Lower leg skin (tissue), 4 donors: ENCODE measurements at regions not wholly inside any gene's neighbourhood (a gene's known extent, or its start where the extent isn't known, plus 50 kb on each side); places are given as distances from the start of the nearest gene placed in this dataset.

Experiments
- DNase-seq, 2 donors: peaks; one replicate each; pipeline ENCODE4 v3.0.0-alpha.2; 2019; ENCODE audit warnings: low spot score in 2 of 2
- H3K4me3 ChIP-seq: fragments of 200-600 bp; sonication (generic); 2 replicates; pipeline ENCODE4 v1.5.1; 2017; ENCODE audit warnings: mild to moderate bottlenecking, low read depth; ENCODE audit not compliant: poor library complexity, severe bottlenecking
- POLR2A ChIP-seq, 2 donors: fragments of 450-650 bp; IDR thresholded peaks; one replicate each; pipeline ENCODE4 v1.6.1; 2016 to 2017; ENCODE audit warnings: antibody characterized with exemption in 2 of 2, mild to moderate bottlenecking in 1 of 2, moderate library complexity in 1 of 2
- WGBS, 2 donors: methylation state at CpG; one replicate each; pipeline ENCODE4 v1.1.5; 2018; 5-methylcytosine and 5-hydroxymethylcytosine counted together
- intact Hi-C: fragments of 100-400 bp; cut with DNase I; formaldehyde crosslinking; loops from one replicate; pipeline ENCODE4 v1.15.0; 2023; ENCODE audit warnings: low total_unique reads
- TF ChIP-seq, protein P1 (sequence below), 3 donors: fragments of 450-650 bp; IDR thresholded peaks; one replicate each; pipeline ENCODE4 v1.5.1; 2016; ENCODE audit warnings: antibody characterized with exemption in 3 of 3, mild to moderate bottlenecking in 3 of 3, moderate library complexity in 2 of 3

DNA sequence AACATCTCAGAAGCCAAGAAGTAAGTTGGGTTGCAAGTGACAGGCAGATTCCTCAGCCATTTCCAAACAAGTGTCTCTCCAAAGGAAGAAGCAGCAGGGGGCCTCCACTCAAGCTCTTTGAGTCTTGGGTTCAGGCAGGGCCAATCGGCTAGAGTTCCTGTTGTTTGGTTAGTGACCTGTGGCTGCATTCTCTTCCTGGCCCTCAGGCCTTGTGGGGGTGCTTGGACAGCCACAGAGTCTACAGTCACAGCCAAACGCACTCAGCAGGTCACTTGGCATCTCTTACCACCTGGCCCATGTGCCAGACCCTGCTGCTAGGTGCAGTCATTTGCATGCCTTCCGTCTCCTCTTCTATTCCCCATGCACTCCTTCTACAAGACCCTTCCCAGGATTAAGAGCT lies 353.9 kb downstream of the GRIN2B start:
- H3K4me3 ChIP-seq = no peak overlapping the region
- no peak for DNase-seq
- 65 to 82% methylated on average over 3 of the region's 3 CpGs for WGBS, 2 donors
- TF ChIP-seq POLR2A (IDR thresholded peaks at IDR 0.05) = no peak
- TF ChIP-seq, protein P1, sequence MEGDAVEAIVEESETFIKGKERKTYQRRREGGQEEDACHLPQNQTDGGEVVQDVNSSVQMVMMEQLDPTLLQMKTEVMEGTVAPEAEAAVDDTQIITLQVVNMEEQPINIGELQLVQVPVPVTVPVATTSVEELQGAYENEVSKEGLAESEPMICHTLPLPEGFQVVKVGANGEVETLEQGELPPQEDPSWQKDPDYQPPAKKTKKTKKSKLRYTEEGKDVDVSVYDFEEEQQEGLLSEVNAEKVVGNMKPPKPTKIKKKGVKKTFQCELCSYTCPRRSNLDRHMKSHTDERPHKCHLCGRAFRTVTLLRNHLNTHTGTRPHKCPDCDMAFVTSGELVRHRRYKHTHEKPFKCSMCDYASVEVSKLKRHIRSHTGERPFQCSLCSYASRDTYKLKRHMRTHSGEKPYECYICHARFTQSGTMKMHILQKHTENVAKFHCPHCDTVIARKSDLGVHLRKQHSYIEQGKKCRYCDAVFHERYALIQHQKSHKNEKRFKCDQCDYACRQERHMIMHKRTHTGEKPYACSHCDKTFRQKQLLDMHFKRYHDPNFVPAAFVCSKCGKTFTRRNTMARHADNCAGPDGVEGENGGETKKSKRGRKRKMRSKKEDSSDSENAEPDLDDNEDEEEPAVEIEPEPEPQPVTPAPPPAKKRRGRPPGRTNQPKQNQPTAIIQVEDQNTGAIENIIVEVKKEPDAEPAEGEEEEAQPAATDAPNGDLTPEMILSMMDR (IDR thresholded peaks at IDR 0.05) = no peak
- intact Hi-C loops = no loop called here

DNA sequence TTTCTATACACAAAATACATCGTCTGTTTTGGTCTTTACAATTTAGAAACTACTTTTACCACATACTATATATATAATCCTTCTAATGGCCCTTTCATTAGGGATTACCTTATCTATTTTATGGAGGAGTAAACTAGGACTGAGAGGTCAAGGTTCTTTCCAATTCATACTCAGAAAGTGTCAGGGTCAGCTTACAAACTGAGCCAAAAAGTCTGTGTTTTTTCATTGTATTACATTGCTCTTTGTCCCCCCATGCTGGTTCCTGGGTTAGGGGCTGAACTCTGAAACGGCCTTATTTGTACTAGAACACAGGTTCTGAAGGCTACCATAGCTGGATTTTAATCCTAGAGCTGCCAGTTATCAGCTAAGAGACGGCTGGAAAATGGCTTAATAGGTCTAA lies 368.1 kb downstream of the GRIN2B start:
- H3K4me3 ChIP-seq = no peak overlapping the region
- 74 to 82% methylated on average over 3 of the region's 3 CpGs for WGBS, 2 donors
- TF ChIP-seq POLR2A (IDR thresholded peaks at IDR 0.05) = no peak
- DNase-seq = no peak
- intact Hi-C loops = no loop called here

DNA sequence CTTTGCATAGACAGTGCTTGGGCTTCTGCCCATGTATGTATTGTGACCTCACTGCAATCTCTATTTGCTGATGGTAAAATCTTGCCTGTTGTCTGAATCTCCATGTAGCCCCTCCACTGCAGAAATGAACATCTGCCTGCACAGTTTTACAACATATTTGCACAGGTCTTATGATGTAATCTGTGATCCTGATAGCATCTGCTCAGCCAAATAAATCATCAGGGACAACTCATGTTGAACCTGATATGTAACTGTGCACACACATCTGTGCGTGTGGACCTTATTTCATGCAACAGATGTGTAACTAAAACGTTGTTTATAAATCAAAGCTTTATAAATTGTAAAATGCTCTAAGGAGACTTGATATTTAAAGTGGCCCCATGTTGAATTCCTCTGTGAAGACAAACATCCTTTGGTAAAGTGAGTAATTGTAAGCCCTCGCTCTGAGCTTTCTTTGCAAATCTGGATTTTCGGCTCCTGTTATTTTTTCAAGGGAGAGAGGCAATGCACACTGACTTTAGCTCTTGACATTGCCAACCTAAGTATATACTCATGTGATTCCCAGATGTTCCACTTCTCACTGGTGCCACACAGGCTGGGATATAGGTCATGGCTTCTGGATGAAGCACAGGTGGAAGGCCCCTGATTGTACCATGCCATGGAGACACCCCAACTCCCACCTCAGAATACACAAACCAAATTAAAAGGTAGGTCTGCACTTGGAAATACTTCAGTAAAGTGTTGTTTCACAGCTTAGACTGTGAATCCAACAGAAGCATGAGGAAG lies 371.3 kb downstream of the GRIN2B start:
- 54 to 57% methylated on average over 4 of the region's 4 CpGs for WGBS, 2 donors
- intact Hi-C loops = no loop called here
- no peak for DNase-seq
- no peak overlapping the region for H3K4me3 ChIP-seq
- TF ChIP-seq, protein P1 (IDR thresholded peaks at IDR 0.05) = no peak
- no peak for TF ChIP-seq POLR2A (IDR thresholded peaks at IDR 0.05)

DNA sequence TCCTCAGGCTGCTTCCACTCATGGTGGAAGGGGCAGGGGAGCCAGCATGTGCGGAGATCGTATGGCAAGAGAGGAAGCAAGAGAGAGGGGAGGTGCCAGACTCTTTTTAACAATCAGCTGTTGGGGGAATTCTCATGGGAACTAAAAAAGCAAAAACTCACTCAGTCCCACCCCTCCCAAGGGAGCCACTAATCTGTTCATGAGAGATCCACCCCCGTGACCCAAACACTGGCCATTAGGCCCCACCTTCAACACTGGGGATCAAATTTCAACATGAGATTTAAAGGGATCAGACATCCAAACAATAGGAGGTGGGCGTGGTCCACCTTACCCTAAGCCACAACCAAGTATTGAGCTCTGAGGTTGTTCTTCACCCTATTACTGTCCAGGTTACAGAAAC lies 375.1 kb downstream of the GRIN2B start:
- no peak overlapping the region for H3K4me3 ChIP-seq
- WGBS, 2 donors = 52 to 53% methylated on average over 4 of the region's 4 CpGs
- intact Hi-C loops = no loop called here
- no peak for TF ChIP-seq POLR2A (IDR thresholded peaks at IDR 0.05)
- TF ChIP-seq, protein P1 (IDR thresholded peaks at IDR 0.05) = no peak
- DNase-seq = no peak

DNA sequence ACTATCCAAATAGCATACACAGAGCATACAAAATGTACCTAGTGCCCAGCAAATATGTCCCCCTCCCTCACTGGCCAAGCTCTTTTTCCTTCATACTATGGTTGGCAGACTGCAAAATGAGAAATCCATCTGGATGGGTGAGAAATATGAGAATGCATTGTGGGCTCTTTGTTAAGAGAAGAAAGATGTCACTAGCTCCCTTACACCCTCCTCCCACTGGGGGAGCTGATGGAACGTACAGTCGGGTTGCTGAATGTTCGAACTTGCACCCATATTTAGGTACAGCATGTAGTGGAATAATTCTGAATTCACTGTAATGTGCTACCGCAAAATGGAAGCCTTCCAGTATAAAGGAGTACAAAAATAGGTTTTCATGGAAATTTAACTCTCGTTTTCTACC lies 377.4 kb downstream of the GRIN2B start:
- TF ChIP-seq, protein P1 (IDR thresholded peaks at IDR 0.05) = no peak
- TF ChIP-seq POLR2A (IDR thresholded peaks at IDR 0.05) = no peak
- DNase-seq = no peak
- 74 to 78% methylated on average over 5 of the region's 5 CpGs for WGBS, 2 donors
- H3K4me3 ChIP-seq = no peak overlapping the region
- intact Hi-C loops = no loop called here

DNA sequence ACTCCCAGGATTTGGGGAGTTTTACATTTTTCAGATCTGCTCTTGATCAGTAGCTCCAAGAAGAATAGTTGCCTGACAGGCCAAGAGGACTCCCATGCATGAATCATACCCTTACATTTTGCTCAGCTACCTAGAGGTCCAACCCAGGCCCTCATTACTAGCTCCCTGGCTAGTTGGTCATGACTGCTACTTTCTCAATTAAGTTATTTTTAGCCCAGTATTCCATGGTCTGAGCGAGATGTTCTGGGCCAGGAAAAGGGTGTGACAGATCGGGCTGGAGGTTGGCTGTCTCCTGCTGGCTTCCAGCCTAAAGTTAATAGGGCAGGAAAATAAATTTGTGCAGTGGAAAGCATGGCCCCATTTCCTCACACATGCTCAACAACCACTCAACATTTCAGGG lies 379.2 kb downstream of the GRIN2B start:
- 8 to 19% methylated on average over 2 of the region's 2 CpGs for WGBS, 2 donors
- DNase-seq = no peak
- TF ChIP-seq POLR2A (IDR thresholded peaks at IDR 0.05) = no peak
- TF ChIP-seq, protein P1 (IDR thresholded peaks at IDR 0.05) = no peak
- no peak overlapping the region for H3K4me3 ChIP-seq
- intact Hi-C loops = no loop called here
